ENCODE measurements at regions not wholly inside any gene's neighbourhood (a gene's known extent, or its start where the extent isn't known, plus 50 kb on each side); places are given as distances from the start of the nearest gene placed in this dataset.

DNA sequence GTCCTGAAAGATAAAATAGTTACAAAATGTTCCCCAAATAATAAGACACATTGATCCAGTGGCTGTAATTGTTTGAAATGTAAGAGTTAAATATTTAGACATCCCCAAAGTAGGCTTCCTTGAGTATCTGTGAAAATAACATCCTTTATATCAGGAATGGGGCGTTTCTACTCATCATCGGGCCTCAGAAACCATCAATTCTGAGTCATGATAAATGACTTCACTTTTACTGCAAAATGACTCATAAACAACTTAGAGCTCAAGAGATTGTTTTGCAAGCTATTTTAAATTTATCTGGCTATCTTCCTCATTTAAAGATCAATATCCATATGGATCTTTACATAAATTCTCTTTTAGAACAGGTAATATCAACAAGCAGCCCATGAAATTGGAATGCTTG lies 369.4 kb upstream of the CNKSR2 start (continued):
- TF ChIP-seq ZBTB1 (tag by site-specific recombination; IDR thresholded peaks at IDR 0.05) (no peak), ZNF280D (tag by site-specific recombination; IDR thresholded peaks at IDR 0.05) (no peak), ZFP3 (tag by site-specific recombination; IDR thresholded peaks at IDR 0.05; ENCODE audit: low read depth) (no peak)

- Histone ChIP-seq H3K27ac (ENCODE audit: extremely low read depth, low read depth, low read length) (no peak overlapping the region), H3K4me1 (ENCODE audit: control insufficient read depth, insufficient read depth, low read length) (no peaks in the 10 kb centered on the region), H3K9me3 (ENCODE audit: control insufficient read depth, insufficient read depth, low read depth, low read length) (no peaks in the 10 kb centered on the region), H3K4me3 (ENCODE audit: low read depth, low read length) (no peak overlapping the region), H3K36me3 (ENCODE audit: control insufficient read depth in 2 of 2, insufficient read depth in 1 of 2, low read length in 2 of 2) (no peaks in the 10 kb centered on the region)
- ChIA-PET CTCF (no interaction called here), POLR2A (no interaction called here)
- no peak for TF ChIP-seq YY2 (tag by site-specific recombination; IDR thresholded peaks at IDR 0.05)
- no peak for TF ChIP-seq ZNF560 (tag by site-specific recombination; IDR thresholded peaks at IDR 0.05; ENCODE audit: borderline replicate concordance)
- TF ChIP-seq ZNF155 (tag by site-specific recombination; IDR thresholded peaks at IDR 0.05): no peak
- no peak for TF ChIP-seq ZNF394 (tag by site-specific recombination; IDR thresholded peaks at IDR 0.05; ENCODE audit: borderline replicate concordance)
- no peak for TF ChIP-seq ZBTB7A (tag by site-specific recombination; IDR thresholded peaks at IDR 0.05; ENCODE audit: low read depth)
- no peak for TF ChIP-seq ZNF133 (tag by site-specific recombination; IDR thresholded peaks at IDR 0.05)
- TF ChIP-seq MZF1 (tag by site-specific recombination; IDR thresholded peaks at IDR 0.05; ENCODE audit: borderline replicate concordance): no peak
- no peak for TF ChIP-seq OVOL3 (tag by site-specific recombination; IDR thresholded peaks at IDR 0.05)
- TF ChIP-seq HOXA7 (CRISPR knock-in tag; IDR thresholded peaks at IDR 0.05; ENCODE audit: borderline replicate concordance): no peak
- no peak for TF ChIP-seq ZBTB1 (tag by site-specific recombination; IDR thresholded peaks at IDR 0.05)
- no peak for TF ChIP-seq KLF9 (tag by site-specific recombination; IDR thresholded peaks at IDR 0.05; ENCODE audit: low read depth)
- no peak for TF ChIP-seq ZNF654 (tag by site-specific recombination; IDR thresholded peaks at IDR 0.05; ENCODE audit: low read depth)
- TF ChIP-seq ZNF19 (tag by site-specific recombination; IDR thresholded peaks at IDR 0.05; ENCODE audit: low read depth): no peak
- no peak for TF ChIP-seq ZNF449 (tag by site-specific recombination; IDR thresholded peaks at IDR 0.05)
- TF ChIP-seq ZNF571 (tag by site-specific recombination; IDR thresholded peaks at IDR 0.05): no peak
Measured at GRCh38 chrX:20995829-20996228, 378.4 kb upstream of the CNKSR2 start.

- Histone ChIP-seq H3K4me1 (ENCODE audit: control insufficient read depth, insufficient read depth, low read length) (no peaks in the 10 kb centered on the region), H3K36me3 (ENCODE audit: control insufficient read depth in 2 of 2, insufficient read depth in 1 of 2, low read length in 2 of 2) (no peaks in the 10 kb centered on the region), H3K27ac (ENCODE audit: extremely low read depth, low read depth, low read length) (no peak overlapping the region), H3K9me3 (ENCODE audit: control insufficient read depth, insufficient read depth, low read depth, low read length) (no peaks in the 10 kb centered on the region), H3K4me3 (ENCODE audit: low read depth, low read length) (no peak overlapping the region)
- ChIA-PET CTCF (no interaction called here), POLR2A (no interaction called here)
- TF ChIP-seq ZNF791 (tag by site-specific recombination; IDR thresholded peaks at IDR 0.05) (no peak), FEZF1 (tag by site-specific recombination; IDR thresholded peaks at IDR 0.05) (no peak), OVOL3 (tag by site-specific recombination; IDR thresholded peaks at IDR 0.05) (no peak), ZNF169 (tag by site-specific recombination; IDR thresholded peaks at IDR 0.05) (no peak)
Measured at GRCh38 chrX:20989361-20989760, 384.9 kb upstream of the CNKSR2 start.
